ENCODE measurements at regions not wholly inside any gene's neighbourhood (a gene's known extent, or its start where the extent isn't known, plus 50 kb on each side); places are given as distances from the start of the nearest gene placed in this dataset.
"Not testable (repeated sequence)": the region's sequence is repeated elsewhere in the genome, so short reads cannot be mapped to it uniquely, and the experiment has no call there.

DNA sequence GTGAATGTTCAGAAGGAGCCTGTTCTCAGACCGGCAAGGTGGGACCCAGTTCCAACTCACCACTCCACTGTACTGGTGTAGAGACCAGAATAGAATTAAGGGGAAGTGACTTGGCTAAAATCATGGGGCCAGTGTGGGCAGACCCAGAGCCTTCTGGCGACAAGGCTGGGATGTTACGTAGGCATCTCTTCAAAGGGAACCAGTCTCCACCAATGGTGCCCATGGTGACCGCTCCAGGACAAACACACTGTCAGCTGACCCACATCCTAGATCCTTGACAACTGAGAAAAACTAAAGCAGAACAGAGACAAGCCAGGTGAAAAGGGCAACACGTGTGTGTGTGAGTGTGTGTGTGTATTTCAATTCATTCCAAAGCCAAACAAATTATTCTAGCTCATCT lies 321.7 kb upstream of the FRG2C start (continued):
- TF ChIP-seq, protein P1, sequence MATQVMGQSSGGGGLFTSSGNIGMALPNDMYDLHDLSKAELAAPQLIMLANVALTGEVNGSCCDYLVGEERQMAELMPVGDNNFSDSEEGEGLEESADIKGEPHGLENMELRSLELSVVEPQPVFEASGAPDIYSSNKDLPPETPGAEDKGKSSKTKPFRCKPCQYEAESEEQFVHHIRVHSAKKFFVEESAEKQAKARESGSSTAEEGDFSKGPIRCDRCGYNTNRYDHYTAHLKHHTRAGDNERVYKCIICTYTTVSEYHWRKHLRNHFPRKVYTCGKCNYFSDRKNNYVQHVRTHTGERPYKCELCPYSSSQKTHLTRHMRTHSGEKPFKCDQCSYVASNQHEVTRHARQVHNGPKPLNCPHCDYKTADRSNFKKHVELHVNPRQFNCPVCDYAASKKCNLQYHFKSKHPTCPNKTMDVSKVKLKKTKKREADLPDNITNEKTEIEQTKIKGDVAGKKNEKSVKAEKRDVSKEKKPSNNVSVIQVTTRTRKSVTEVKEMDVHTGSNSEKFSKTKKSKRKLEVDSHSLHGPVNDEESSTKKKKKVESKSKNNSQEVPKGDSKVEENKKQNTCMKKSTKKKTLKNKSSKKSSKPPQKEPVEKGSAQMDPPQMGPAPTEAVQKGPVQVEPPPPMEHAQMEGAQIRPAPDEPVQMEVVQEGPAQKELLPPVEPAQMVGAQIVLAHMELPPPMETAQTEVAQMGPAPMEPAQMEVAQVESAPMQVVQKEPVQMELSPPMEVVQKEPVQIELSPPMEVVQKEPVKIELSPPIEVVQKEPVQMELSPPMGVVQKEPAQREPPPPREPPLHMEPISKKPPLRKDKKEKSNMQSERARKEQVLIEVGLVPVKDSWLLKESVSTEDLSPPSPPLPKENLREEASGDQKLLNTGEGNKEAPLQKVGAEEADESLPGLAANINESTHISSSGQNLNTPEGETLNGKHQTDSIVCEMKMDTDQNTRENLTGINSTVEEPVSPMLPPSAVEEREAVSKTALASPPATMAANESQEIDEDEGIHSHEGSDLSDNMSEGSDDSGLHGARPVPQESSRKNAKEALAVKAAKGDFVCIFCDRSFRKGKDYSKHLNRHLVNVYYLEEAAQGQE (IDR thresholded peaks at IDR 0.05; ENCODE audit: low read depth) = no peak
- TF ChIP-seq SRF (IDR thresholded peaks at IDR 0.05; ENCODE audit: low read depth) = no peak
- TF ChIP-seq EZH2 (IDR thresholded peaks at IDR 0.05) = no peak
- no peak for TF ChIP-seq CEBPB (IDR thresholded peaks at IDR 0.05; ENCODE audit: low read depth)
- TF ChIP-seq TCF7L2 (IDR thresholded peaks at IDR 0.05; ENCODE audit: borderline replicate concordance, extremely low read depth, insufficient read depth, insufficient read length) = no peak

DNA sequence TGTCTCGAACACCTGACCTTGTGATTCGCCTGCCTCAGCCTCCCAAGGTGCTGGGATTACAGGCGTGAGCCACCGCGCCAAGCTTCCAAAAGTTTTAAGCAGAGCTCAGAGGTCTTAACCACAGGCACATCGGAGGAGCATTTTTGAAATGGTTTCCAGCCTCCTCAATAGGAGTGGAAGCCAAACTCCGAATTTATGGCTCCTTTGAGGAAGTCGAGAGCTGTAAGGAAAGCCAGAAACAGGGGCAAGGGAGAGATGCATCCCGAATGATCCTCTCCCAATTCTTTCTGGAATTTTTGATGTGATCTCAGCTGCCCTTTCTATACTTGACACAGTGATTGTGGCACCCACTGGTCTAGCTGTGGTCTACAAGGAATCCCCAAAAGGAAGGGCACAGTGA lies 313.6 kb upstream of the FRG2C start:
- RAD21 ChIA-PET (ENCODE audit: low non-redundant PET in 1 of 2, low total read pairs in 2 of 2, uncharacterized antibody in 2 of 2, unreplicated experiment in 2 of 2); POLR2A ChIA-PET: not testable (repeated sequence)

More for the DNA sequence above, 313.6 kb upstream of the FRG2C start:
- DNase-seq (ENCODE audit: low read depth, low spot score); H3K27ac ChIP-seq (ENCODE audit: low read depth, low read length); intact Hi-C loops (cut with micrococcal nuclease); H3K9me3 ChIP-seq (ENCODE audit: control insufficient read depth in 1 of 2, insufficient read depth in 1 of 2, low read depth in 1 of 2, low read length in 2 of 2); BruUV-seq (replicated peaks); H4K20me1 ChIP-seq (ENCODE audit: insufficient read depth); H3K79me2 ChIP-seq (ENCODE audit: insufficient read depth, low read length); H3K9me2 ChIP-seq (ENCODE audit: insufficient read depth); H3K4me1 ChIP-seq (ENCODE audit: control insufficient read depth in 1 of 2, insufficient read depth in 2 of 2, low read length in 2 of 2); H2AFZ ChIP-seq (ENCODE audit: low read depth, low read length, poor library complexity, severe bottlenecking); H3K27me3 ChIP-seq (ENCODE audit: insufficient read depth, low read length); H3K4me3 ChIP-seq (replicated peaks in 1 of 2; ENCODE audit: low read depth in 1 of 2, low read length in 2 of 2); CTCF ChIA-PET; H3K36me3 ChIP-seq (ENCODE audit: control insufficient read depth in 1 of 2, insufficient read depth in 2 of 2, low read length in 2 of 2); H3K4me2 ChIP-seq (ENCODE audit: low read length); H3K9ac ChIP-seq (ENCODE audit: low read length); ATAC-seq: not testable (repeated sequence)

Data from HCT116 (cell line).